HL-60 (cell line): ENCODE measurements at regions not wholly inside any gene's neighbourhood (a gene's known extent, or its start where the extent isn't known, plus 50 kb on each side); places are given as distances from the start of the nearest gene placed in this dataset.
"Not testable (repeated sequence)": the region's sequence is repeated elsewhere in the genome, so short reads cannot be mapped to it uniquely, and the experiment has no call there.

Source experiments
- CTCF ChIP-seq: IDR thresholded peaks from one replicate; pipeline ENCODE4 v1.5.1; 2011; ENCODE audit warnings: low read length, control low read depth, inconsistent platforms; ENCODE audit not compliant: insufficient read depth
- POLR2AphosphoS5 ChIP-seq: IDR thresholded peaks from 2 replicates; pipeline ENCODE4 v1.6.1; 2012; ENCODE audit warnings: low read depth

- not testable (repeated sequence) for TF ChIP-seq POLR2AphosphoS5, CTCF
These were observed 236.4 kb upstream of the NUPR2 start for GRCh38 chr7:56352576-56352975.
